ENCODE measurements at regions not wholly inside any gene's neighbourhood (a gene's known extent, or its start where the extent isn't known, plus 50 kb on each side); places are given as distances from the start of the nearest gene placed in this dataset.

GRCh38 chr2:139217641-139218040 lies 437.5 kb upstream of the NXPH2 start:
- DNase-seq, result no peak
- H4K20me1 ChIP-seq (ENCODE audit: insufficient read depth, low read length), result no peaks in the 10 kb centered on the region
- TF ChIP-seq CTCF (IDR thresholded peaks at IDR 0.05; ENCODE audit: borderline replicate concordance, extremely low read depth, low read length, poor library complexity, severe bottlenecking) (no peak), EZH2 (IDR thresholded peaks at IDR 0.05; ENCODE audit: borderline replicate concordance, low read depth, low read length, severe bottlenecking) (no peak)

GRCh38 chr2:139216435-139216834 lies 436.2 kb upstream of the NXPH2 start:
- Histone ChIP-seq H3K36me3 (ENCODE audit: insufficient read depth, low read length) (no peaks in the 10 kb centered on the region), H3K27me3 (ENCODE audit: insufficient read depth, low read length, poor library complexity) (no peaks in the 10 kb centered on the region), H2AFZ (ENCODE audit: low read depth, low read length) (no peak overlapping the region), H3K9ac (ENCODE audit: low read depth, low read length) (no peak overlapping the region), H3K79me2 (ENCODE audit: insufficient read depth, low read length) (no peaks in the 10 kb centered on the region), H3K9me3 (ENCODE audit: insufficient read depth, low read length, severe bottlenecking) (no peaks in the 10 kb centered on the region), H3K4me3 (ENCODE audit: low read depth in 1 of 2, low read length in 2 of 2) (no peak overlapping the region), H3K4me1 (ENCODE audit: insufficient read depth, low read length) (no peaks in the 10 kb centered on the region), H3K4me2 (ENCODE audit: insufficient read depth, low read length) (no peak overlapping the region), H3K27ac (ENCODE audit: low read length) (no peak overlapping the region), H4K20me1 (ENCODE audit: insufficient read depth, low read length) (no peaks in the 10 kb centered on the region)
- ATAC-seq (ENCODE audit: insufficient read depth, low read depth), result no peak
- DNase-seq, result no peak
- TF ChIP-seq EZH2 (IDR thresholded peaks at IDR 0.05; ENCODE audit: borderline replicate concordance, low read depth, low read length, severe bottlenecking) (no peak), CTCF (IDR thresholded peaks at IDR 0.05; ENCODE audit: borderline replicate concordance, extremely low read depth, low read length, poor library complexity, severe bottlenecking) (no peak)

More at GRCh38 chr2:139217641-139218040, 437.5 kb upstream of the NXPH2 start:
- H2AFZ ChIP-seq (ENCODE audit: low read depth, low read length), result no peak overlapping the region
- no peak overlapping the region for H3K4me2 ChIP-seq (ENCODE audit: insufficient read depth, low read length)
- H3K9me3 ChIP-seq (ENCODE audit: insufficient read depth, low read length, severe bottlenecking), result no peaks in the 10 kb centered on the region
- no peaks in the 10 kb centered on the region for H3K4me1 ChIP-seq (ENCODE audit: insufficient read depth, low read length)
- H3K9ac ChIP-seq (ENCODE audit: low read depth, low read length), result no peak overlapping the region
- no peak overlapping the region for H3K4me3 ChIP-seq (ENCODE audit: low read depth in 1 of 2, low read length in 2 of 2)
- H3K27me3 ChIP-seq (ENCODE audit: insufficient read depth, low read length, poor library complexity), result no peaks in the 10 kb centered on the region
- no peak overlapping the region for H3K27ac ChIP-seq (ENCODE audit: low read length)
- no peaks in the 10 kb centered on the region for H3K79me2 ChIP-seq (ENCODE audit: insufficient read depth, low read length)
- ATAC-seq (ENCODE audit: insufficient read depth, low read depth), result no peak
- no peaks in the 10 kb centered on the region for H3K36me3 ChIP-seq (ENCODE audit: insufficient read depth, low read length)

GRCh38 chr2:139214801-139215200 lies 434.6 kb upstream of the NXPH2 start:
- ATAC-seq (ENCODE audit: insufficient read depth, low read depth), result no peak

More at GRCh38 chr2:139214801-139215200, 434.6 kb upstream of the NXPH2 start:
- Histone ChIP-seq H3K9me3 (ENCODE audit: insufficient read depth, low read length, severe bottlenecking) (no peaks in the 10 kb centered on the region), H4K20me1 (ENCODE audit: insufficient read depth, low read length) (no peaks in the 10 kb centered on the region), H3K27ac (ENCODE audit: low read length) (no peak overlapping the region), H3K79me2 (ENCODE audit: insufficient read depth, low read length) (no peaks in the 10 kb centered on the region), H3K27me3 (ENCODE audit: insufficient read depth, low read length, poor library complexity) (no peaks in the 10 kb centered on the region), H3K4me2 (ENCODE audit: insufficient read depth, low read length) (no peak overlapping the region), H2AFZ (ENCODE audit: low read depth, low read length) (no peak overlapping the region), H3K4me1 (ENCODE audit: insufficient read depth, low read length) (no peaks in the 10 kb centered on the region), H3K36me3 (ENCODE audit: insufficient read depth, low read length) (no peaks in the 10 kb centered on the region), H3K4me3 (ENCODE audit: low read depth in 1 of 2, low read length in 2 of 2) (no peak overlapping the region), H3K9ac (ENCODE audit: low read depth, low read length) (no peak overlapping the region)
- no peak for DNase-seq
- TF ChIP-seq CTCF (IDR thresholded peaks at IDR 0.05; ENCODE audit: borderline replicate concordance, extremely low read depth, low read length, poor library complexity, severe bottlenecking) (no peak), EZH2 (IDR thresholded peaks at IDR 0.05; ENCODE audit: borderline replicate concordance, low read depth, low read length, severe bottlenecking) (no peak)

All from DND-41 (cell line).